Neutrophil (primary cell): ENCODE measurements at regions not wholly inside any gene's neighbourhood (a gene's known extent, or its start where the extent isn't known, plus 50 kb on each side); places are given as distances from the start of the nearest gene placed in this dataset.

ENCODE experiments used
- H3K27ac ChIP-seq: fragments of 200-600 bp; sonication (generic); 2 replicates; pipeline ENCODE4 v1.5.1; 2016; ENCODE audit warnings: mild to moderate bottlenecking, moderate library complexity
- H3K27me3 ChIP-seq: fragments of 200-600 bp; sonication (generic); 2 replicates; pipeline ENCODE4 v1.6.0; 2016; ENCODE audit warnings: mild to moderate bottlenecking
- H3K36me3 ChIP-seq: fragments of 200-600 bp; sonication (generic); 2 replicates; pipeline ENCODE4 v1.5.1; 2017
- H3K4me1 ChIP-seq, 2 experiments: fragments of 200-600 bp in 1 of 2; sonication (generic) in 1 of 2; 1 replicate in 1 of 2; 2 replicates in 1 of 2; pipeline versions ENCODE4 v1.5.1 to v1.6.1; 2013 to 2016; ENCODE audit warnings: low read depth in 1 of 2, low read length in 1 of 2, mild to moderate bottlenecking in 1 of 2, moderate library complexity in 1 of 2; ENCODE audit not compliant: control insufficient read depth in 1 of 2, insufficient read depth in 1 of 2
- H3K4me3 ChIP-seq, 2 experiments: fragments of 200-600 bp in 1 of 2; sonication (generic) in 1 of 2; 1 replicate in 1 of 2; 2 replicates in 1 of 2; pipeline ENCODE4 v1.5.1; 2013 to 2016; ENCODE audit warnings: low read depth in 1 of 2, low read length in 1 of 2, mild to moderate bottlenecking in 1 of 2, moderate library complexity in 1 of 2
- H3K9me3 ChIP-seq: fragments of 200-600 bp; sonication (generic); 2 replicates; pipeline ENCODE4 v1.5.1; 2016
- TF ChIP-seq, protein P1 (sequence below): fragments of 200-600 bp; sonication (generic); IDR thresholded peaks from 2 replicates; pipeline ENCODE4 v1.5.1; 2016; ENCODE audit warnings: antibody characterized with exemption

DNA sequence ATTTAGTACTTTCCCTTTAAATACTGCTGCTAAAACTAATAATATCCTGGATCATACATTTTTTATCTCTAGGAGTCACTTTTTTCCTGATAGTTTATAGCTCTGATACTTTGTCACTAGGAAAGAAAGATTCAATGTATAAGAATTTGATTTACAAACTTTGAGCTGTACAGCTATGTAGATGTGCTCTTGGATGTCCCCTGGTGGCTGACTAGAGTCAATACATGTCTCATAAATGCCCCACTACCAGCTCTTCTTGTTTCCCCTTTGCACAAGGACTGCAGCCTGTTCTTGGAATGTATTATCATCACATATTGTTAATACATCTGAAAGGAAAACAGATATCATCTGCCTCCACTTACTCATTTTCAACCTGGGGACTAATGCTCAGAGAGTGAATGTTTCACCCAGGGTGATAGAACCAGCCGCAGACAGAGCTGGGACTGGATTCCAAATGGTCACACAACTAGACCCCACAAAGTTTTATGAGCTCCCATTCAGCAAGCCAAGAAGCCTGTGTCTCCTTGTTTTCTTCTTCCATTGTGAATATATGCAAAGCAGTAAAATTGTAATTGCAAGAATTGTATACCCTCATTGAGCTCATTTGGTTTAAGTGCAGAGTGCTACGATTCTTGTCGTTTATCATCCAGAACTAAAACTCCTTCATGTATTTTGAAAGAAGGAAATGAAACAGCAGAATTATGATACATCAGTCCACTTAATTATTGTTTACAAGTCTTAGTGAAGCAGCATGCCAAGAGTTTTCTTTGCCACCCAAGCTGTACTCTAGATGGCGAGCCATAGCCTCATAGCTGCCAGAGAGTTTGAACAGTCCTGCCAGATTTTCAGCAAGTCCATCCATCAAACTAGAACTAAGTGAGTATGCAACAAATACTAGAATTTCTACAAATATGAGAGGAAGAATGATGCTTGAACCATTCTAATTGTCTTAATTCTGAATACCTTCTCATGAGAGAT is 261.6 kb upstream of the LMCD1 start:
- Histone ChIP-seq H3K36me3 (no peaks in the 10 kb centered on the region), H3K9me3 (no peaks in the 10 kb centered on the region), H3K27ac (no peak overlapping the region), H3K4me1 (no peaks in the 10 kb centered on the region), H3K27me3 (no peaks in the 10 kb centered on the region), H3K4me3 (no peak overlapping the region)
- TF ChIP-seq, protein P1, sequence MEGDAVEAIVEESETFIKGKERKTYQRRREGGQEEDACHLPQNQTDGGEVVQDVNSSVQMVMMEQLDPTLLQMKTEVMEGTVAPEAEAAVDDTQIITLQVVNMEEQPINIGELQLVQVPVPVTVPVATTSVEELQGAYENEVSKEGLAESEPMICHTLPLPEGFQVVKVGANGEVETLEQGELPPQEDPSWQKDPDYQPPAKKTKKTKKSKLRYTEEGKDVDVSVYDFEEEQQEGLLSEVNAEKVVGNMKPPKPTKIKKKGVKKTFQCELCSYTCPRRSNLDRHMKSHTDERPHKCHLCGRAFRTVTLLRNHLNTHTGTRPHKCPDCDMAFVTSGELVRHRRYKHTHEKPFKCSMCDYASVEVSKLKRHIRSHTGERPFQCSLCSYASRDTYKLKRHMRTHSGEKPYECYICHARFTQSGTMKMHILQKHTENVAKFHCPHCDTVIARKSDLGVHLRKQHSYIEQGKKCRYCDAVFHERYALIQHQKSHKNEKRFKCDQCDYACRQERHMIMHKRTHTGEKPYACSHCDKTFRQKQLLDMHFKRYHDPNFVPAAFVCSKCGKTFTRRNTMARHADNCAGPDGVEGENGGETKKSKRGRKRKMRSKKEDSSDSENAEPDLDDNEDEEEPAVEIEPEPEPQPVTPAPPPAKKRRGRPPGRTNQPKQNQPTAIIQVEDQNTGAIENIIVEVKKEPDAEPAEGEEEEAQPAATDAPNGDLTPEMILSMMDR, result no peak

DNA sequence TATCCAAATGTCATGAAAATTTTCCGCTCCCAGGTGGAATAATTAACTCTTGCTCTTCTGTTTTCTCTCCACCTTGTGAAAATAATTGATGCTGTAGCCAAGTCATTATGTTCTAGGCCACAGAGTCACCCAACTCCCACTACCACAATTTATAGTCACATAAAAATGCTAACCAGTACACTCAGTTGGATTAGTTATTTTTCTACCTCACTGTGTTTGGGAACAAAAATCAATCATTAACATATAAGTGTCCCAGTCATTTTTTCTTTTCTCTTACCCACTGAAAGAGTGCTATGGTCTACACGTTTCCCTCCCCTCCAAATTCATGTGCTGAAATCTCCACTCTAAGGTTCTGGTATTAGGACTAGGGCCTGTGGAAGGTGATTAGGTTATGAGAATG is 255.6 kb upstream of the LMCD1 start:
- H3K4me3 ChIP-seq, result no peak overlapping the region
- H3K9me3 ChIP-seq, result no peaks in the 10 kb centered on the region
- no peaks in the 10 kb centered on the region for H3K4me1 ChIP-seq
- no peaks in the 10 kb centered on the region for H3K36me3 ChIP-seq
- H3K27ac ChIP-seq, result no peak overlapping the region
- TF ChIP-seq, protein P1, result no peak
- H3K27me3 ChIP-seq, result no peaks in the 10 kb centered on the region

DNA sequence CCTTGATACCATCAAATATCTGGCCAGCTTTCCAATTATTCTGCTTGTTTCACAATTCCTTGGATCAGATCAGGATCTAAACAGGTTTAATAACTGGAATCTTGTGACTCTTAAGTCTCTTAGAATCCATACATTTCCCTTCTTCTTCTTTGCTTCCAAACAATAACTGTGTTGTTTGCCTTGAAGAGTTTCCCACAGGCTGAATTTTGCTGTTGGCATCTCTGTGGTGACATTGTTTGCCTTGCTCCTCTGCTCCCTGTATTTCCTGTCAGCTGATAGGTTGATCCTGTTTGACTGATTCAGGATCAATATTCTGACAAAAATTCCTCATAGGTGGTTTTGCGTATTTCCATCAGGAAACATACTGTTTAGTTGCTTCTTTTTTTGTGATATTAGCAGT is 248.4 kb upstream of the LMCD1 start:
- no peaks in the 10 kb centered on the region for H3K36me3 ChIP-seq
- H3K9me3 ChIP-seq, result no peaks in the 10 kb centered on the region
- TF ChIP-seq, protein P1, result no peak
- H3K27me3 ChIP-seq, result no peaks in the 10 kb centered on the region
- H3K27ac ChIP-seq, result no peak overlapping the region
- H3K4me3 ChIP-seq, result no peak overlapping the region
- H3K4me1 ChIP-seq, result no peaks in the 10 kb centered on the region

DNA sequence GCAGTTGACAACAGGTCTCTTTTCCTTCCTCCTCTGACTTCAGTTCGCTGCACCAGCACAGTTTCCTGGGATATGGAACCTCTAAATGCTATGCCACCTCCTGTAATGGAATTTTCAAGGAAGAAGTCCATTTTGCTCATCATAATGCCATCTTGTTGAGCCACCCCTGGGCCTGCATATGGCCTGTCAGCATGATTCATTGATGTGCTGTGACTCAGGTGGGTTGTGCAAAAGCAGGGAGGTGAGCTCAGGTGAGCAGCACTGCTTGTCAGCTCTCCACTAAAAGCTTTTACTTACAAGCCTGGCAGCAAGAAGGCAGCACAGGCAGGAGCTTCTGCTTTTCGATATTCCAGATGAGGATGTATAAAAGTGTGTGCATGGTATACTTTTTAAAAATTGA is 247.1 kb upstream of the LMCD1 start:
- Histone ChIP-seq H3K36me3 (no peaks in the 10 kb centered on the region), H3K27ac (no peak overlapping the region)

DNA sequence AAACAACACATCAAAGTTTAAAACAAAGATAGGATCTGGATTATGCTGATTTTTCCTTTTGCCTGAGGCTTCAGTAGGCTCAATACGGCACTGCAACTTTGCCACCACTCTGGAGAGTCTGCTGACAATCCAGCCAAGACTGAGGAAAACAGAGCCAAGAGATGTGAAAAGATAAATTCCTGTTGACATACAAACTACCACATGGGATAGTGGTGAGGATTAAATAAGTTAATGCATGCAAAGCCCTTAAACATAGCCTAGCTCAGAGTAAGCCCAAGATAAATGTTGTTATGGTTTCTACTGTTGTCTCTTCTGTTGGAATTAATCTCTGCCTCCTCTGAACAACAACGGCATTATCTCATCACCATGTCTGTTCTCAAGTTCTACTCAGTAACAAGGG is 245.9 kb upstream of the LMCD1 start:
- no peaks in the 10 kb centered on the region for H3K4me1 ChIP-seq
- TF ChIP-seq, protein P1, result no peak
- H3K4me3 ChIP-seq, result no peak overlapping the region
- H3K27me3 ChIP-seq, result no peaks in the 10 kb centered on the region
- H3K27ac ChIP-seq, result no peak overlapping the region
- no peaks in the 10 kb centered on the region for H3K36me3 ChIP-seq
- no peaks in the 10 kb centered on the region for H3K9me3 ChIP-seq

More for the DNA sequence above, 247.1 kb upstream of the LMCD1 start:
- TF ChIP-seq, protein P1, result no peak
- Histone ChIP-seq H3K4me1 (no peaks in the 10 kb centered on the region), H3K27me3 (no peaks in the 10 kb centered on the region), H3K9me3 (no peaks in the 10 kb centered on the region), H3K4me3 (no peak overlapping the region)
